HG03064 (cell line): ENCODE measurements at regions not wholly inside any gene's neighbourhood (a gene's known extent, or its start where the extent isn't known, plus 50 kb on each side); places are given as distances from the start of the nearest gene placed in this dataset.

Experiments used
- ATAC-seq: cut with Tn5 transposase; IDR thresholded peaks from one replicate; pipeline ENCODE4 v1.9.1; 2021; ENCODE audit warnings: low read depth; ENCODE audit not compliant: unreplicated experiment

GRCh38 chr6:56378966-56379585, 131.7 kb upstream of the COL21A1 start:
- ATAC-seq = no peak

- ATAC-seq = no peak
Measured at GRCh38 chr6:56378507-56378906, 131.1 kb upstream of the COL21A1 start.

- ATAC-seq = no peak
Measured at GRCh38 chr6:56377295-56377694, 129.9 kb upstream of the COL21A1 start.

DNA sequence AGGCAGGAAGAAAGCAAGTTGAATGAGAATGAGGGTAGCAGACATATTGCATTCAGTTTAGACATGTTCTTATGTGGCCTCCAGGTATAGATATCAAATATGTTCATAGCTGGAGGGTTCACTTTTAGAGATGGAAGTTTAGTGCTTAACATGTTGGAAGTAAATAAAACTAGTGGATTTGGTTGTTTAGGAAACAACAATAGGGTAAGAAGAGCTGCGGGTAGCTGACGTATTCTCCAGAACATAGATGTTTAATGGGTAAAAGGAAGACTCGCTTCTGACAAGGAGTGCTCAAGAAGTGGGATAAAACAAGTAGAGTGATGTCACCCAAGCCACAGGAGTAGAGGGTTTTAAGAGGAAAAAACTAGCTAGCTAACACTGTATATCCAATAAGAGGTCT, 128.4 kb upstream of the COL21A1 start:
- ATAC-seq = no peak

- ATAC-seq = no peak
Measured at GRCh38 chr6:56374841-56375369, 127.5 kb upstream of the COL21A1 start.

- ATAC-seq = no peak
Measured at GRCh38 chr6:56372406-56372995, 125.1 kb upstream of the COL21A1 start.

DNA sequence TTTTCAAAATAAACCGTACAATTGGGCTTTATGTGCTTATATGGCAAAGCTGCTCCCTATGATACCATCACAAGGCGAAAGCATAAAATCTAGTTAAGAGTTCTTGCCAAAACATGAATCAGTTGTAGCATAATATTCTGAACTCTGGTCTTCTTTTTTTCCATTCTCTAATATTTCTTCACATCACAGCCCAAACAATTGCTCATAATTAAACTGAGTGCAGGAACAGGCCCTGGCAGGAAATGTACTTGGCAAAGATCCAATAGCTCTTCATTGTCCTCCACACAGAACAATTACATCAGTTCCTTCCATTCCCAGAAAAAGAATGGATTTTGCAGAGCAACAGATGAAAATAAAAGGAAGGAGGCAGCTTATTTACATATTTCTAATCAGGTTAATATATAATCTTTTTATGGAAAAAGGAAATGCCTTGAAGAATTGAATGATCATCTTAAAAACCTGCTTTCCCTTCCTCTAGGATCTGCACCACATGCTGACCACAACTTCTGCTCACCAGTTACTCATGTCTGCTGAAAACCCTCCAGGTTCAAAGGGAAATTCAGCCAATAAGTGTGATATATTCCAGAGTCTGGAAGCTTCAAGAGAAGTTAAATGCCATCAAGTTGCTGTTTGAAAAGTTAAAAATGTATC, 123.3 kb upstream of the COL21A1 start:
- peak; percentile 82 for ATAC-seq

DNA sequence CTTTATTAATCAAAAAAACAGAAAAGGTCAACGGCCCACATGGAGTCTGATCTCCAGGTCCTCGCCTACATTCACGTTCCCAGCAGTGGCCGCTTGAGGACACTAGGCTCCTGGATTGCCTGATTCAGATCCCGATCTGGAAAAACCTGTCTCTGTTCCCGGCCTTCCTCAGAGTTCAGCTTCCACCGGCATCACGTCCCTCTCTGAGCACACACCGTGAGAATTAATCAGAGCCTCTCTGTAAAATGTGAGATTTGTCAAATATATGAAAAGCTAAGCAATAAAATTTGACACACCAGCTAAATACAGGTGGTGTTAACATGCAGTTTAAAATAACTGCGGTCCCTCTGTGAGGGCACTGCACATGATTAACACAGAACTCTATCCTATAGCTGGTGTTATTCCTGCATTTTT, 122.8 kb upstream of the COL21A1 start:
- no peak for ATAC-seq

GRCh38 chr6:56368491-56368890, 121.1 kb upstream of the COL21A1 start:
- no peak for ATAC-seq

GRCh38 chr6:56366141-56366852, 118.9 kb upstream of the COL21A1 start:
- no peak for ATAC-seq

GRCh38 chr6:56364827-56365339, 117.5 kb upstream of the COL21A1 start:
- no peak for ATAC-seq

DNA sequence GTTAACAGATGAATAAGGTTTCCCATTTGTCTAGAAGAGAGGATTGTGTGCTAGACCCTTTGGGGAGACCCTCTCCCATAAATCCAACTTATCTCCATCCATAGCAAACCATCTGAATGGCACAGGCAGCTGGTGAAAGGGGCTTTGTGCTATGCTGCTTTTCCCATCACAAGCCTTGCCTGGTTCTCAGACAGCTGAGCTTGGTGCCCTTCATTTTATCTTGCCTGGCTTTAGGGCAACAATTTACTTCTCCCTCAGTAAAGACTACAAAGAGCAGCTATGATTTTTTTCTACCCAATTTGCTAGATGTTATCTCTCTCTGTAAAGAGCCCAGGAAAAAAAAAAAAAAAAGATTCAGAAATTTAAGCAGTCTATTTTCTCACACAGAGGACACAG, 117.0 kb upstream of the COL21A1 start:
- ATAC-seq = no peak

GRCh38 chr6:56363796-56364430, 116.5 kb upstream of the COL21A1 start:
- no peak for ATAC-seq

DNA sequence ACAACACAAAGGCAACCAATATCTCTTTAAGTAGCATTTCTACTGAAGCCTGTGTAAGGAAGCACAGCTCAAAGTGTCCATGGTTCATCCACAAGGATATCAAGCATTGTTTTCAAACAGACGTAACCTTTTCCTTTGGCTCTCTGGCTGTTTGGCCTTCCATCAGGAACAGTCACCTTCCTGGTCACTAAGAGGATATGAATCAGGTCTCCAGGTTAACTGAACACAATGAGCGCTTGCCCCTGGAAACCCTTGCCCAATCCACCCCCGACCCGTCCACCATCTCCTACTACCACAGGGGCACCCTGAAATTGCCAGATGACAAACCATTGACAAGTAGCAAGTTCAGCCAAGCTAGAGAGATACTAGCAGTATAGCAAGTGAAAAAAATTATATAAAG, 114.4 kb upstream of the COL21A1 start:
- no peak for ATAC-seq

DNA sequence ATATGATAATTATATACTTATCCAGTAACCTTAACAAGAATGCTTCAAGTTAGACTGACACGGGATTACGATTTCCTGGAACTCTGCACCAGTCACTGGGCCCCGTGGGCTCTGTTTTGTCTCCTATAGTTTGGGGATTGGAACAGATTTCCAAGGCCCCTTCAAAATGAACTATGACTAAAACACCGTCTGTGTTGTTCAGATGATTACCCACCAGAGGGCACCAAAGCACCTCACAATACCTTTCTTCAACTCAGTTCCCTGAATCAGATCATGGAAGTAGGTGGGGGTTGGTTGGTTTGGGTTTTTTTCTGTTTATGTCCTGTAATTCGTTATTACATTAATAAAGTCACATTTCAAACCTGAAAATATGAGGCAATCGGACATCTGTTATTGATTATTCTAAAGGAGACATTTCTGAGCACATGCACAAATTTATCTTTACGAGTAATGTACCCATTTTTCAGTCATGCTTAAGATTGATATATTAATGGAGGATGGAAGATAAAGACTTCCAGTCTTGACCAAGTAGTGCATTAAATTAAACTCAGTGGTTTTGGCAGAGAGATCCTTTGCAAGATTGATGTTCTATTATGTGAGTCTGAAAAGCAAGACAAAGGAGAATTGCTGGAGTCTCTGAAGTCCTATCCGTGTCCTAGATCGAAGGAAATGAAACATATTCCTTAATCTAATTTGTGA, 112.0 kb upstream of the COL21A1 start:
- no peak for ATAC-seq

DNA sequence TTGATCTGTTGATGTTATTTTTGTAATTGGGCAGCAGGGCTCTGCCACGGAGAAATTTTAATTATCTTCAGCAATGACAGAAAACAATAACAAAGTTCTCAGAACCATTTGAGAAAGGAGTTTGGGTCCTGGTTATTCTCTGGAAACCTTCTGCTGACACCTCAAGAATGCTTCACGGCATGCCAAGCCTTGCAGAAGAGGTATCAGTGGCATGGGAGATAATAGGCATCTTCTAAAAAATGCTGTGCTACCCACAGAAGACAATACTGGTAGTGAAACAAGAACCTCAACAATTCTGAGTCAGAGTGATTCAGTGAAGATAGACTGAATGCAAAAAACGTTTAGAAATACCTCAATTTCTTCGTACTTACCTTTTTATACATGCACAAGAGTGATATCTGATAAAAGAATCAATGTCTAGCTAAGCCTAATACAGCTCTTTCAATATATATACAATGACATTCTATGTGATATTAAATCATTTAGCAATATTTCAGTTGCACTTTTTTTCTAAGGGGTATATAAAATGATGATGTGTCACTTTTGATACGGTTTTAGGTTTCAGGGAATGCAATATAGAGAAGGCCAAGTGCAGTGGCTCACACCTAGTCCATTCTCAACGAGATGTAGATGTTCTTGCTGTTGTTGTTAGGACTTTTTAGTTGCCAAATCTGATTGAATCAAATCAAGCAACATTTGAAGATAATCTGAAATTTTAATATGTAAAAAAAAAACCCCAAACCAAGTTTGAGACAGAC, 110.4 kb upstream of the COL21A1 start:
- no peak for ATAC-seq

GRCh38 chr6:56356426-56356825, 109.0 kb upstream of the COL21A1 start:
- ATAC-seq = no peak

DNA sequence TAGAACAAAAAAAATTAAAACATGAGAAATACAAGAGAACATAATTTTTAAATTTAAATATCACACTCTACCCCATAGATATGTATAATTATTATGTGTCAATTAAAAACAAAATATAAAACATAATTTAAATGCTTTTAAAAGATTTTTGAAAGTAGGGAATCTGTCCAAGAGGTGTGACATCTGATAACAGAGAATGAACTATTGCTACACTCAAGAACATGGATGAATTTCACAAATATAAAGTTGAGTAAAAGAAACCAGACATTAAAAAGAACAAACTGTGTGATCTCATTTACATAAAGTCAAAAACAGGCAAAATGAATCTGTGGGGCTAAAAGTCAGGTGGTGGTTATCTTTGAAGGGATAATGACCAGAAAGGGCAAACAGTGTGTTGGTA, 106.5 kb upstream of the COL21A1 start:
- no peak for ATAC-seq

DNA sequence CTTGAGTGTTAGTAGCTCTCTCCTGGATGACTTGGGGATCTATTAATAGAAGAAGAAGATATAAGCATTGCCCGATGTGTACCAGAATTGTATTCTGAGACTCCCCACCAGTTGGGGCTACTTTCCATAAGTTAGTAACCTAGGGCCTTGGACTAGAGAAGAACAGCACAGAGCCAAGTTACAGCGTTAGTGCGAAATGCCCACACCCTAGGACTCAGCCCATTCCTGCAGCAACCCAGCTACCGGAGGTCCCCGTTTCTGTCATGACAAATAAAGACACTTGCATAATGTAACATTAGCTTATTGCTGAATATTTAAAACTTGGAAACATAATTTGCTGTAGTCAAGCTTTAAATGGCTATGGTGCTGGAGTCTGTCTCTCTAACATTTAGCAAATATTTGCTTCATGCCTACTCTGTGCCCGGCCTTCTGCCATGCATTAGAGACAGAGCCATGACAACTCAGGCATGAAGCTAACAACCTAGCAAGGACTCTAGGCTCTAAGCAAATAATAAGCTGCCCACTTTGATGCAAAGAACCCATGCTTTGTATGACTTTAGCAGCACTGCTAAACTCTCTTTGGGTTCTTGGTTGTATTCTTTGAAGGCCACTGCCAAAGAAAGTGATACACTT, 103.4 kb upstream of the COL21A1 start:
- no peak for ATAC-seq
